BJ (cell line): ENCODE measurements at regions not wholly inside any gene's neighbourhood (a gene's known extent, or its start where the extent isn't known, plus 50 kb on each side); places are given as distances from the start of the nearest gene placed in this dataset.

ENCODE experiments used
- CTCF ChIA-PET: fragments of 350-600 bp; formaldehyde crosslinking; extraction: SDS; loops from one replicate; lab custom pipeline; 2021; ENCODE audit warnings: antibody characterized with exemption, inconsistent platforms; lab: Yijun Ruan, JAX
- POLR2A ChIA-PET: fragments of 300-600 bp; sonication (Branson Sonifier 250); formaldehyde crosslinking; extraction: SDS; loops from one replicate; lab custom pipeline; 2021; ENCODE audit warnings: antibody characterized with exemption; lab: Charles Lee
- DNase-seq: peaks from one replicate; pipeline ENCODE4 v3.0.0-alpha.2; 2011; ENCODE audit warnings: low read depth
- H3K27me3 ChIP-seq: 2 replicates; pipeline ENCODE4 v1.6.0; 2011; ENCODE audit warnings: low read length; ENCODE audit not compliant: control insufficient read depth, insufficient read depth
- H3K36me3 ChIP-seq: 2 replicates; pipeline ENCODE4 v1.5.1; 2011; ENCODE audit warnings: low read length; ENCODE audit not compliant: control insufficient read depth, insufficient read depth
- H3K4me3 ChIP-seq: 2 replicates; pipeline ENCODE4 v1.5.1; 2011; ENCODE audit warnings: low read depth, mild to moderate bottlenecking, control low read depth, low read length
- CTCF ChIP-seq: IDR thresholded peaks from 2 replicates; pipeline ENCODE4 v1.5.1; 2011; ENCODE audit warnings: low read depth, mild to moderate bottlenecking, control low read depth, inconsistent platforms, low read length, moderate library complexity; ENCODE audit not compliant: insufficient read depth

- ChIA-PET CTCF (no interaction called here), POLR2A (no interaction called here)
- DNase-seq: no peak
- TF ChIP-seq CTCF: no peak
- H3K36me3 ChIP-seq: no peaks in the 10 kb centered on the region
- H3K27me3 ChIP-seq: no peaks in the 10 kb centered on the region
- no peak overlapping the region for H3K4me3 ChIP-seq
Measured at GRCh38 chr1:17920881-17921640, 165.9 kb downstream of the ACTL8 start.

GRCh38 chr1:17922833-17923232 is 167.7 kb downstream of the ACTL8 start:
- DNase-seq: no peak
- H3K4me3 ChIP-seq: no peak overlapping the region
- no peaks in the 10 kb centered on the region; the same call in 1 of the 2 replicates for H3K27me3 ChIP-seq
- peak; percentile 52 for TF ChIP-seq CTCF
- ChIA-PET POLR2A (no interaction called here), CTCF (interaction anchor here (0.8 to 1.6 kb wide), 7 partner anchors 15 to 659 kb away, joined by 3 to 8 read pairs (median 3); no protein-coding TSS in a partner anchor)
- H3K36me3 ChIP-seq: no peaks in the 10 kb centered on the region

- H3K27me3 ChIP-seq: no peaks in the 10 kb centered on the region; the same call in 1 of the 2 replicates
- CTCF ChIA-PET: interaction anchor here (1.0 to 1.6 kb wide), 5 partner anchors 14 to 478 kb away, joined by 3 to 8 read pairs (median 4); no protein-coding TSS in a partner anchor
- POLR2A ChIA-PET: no interaction called here
- H3K4me3 ChIP-seq: no peak overlapping the region
- H3K36me3 ChIP-seq: no peaks in the 10 kb centered on the region
- no peak for DNase-seq
- TF ChIP-seq CTCF: no peak
Measured at GRCh38 chr1:17923666-17924065, 168.5 kb downstream of the ACTL8 start.

GRCh38 chr1:17924578-17924977 is 169.4 kb downstream of the ACTL8 start:
- CTCF ChIA-PET: no interaction called here
- Histone ChIP-seq H3K27me3 (no peaks in the 10 kb centered on the region; the same call in 1 of the 2 replicates), H3K36me3 (no peaks in the 10 kb centered on the region), H3K4me3 (no peak overlapping the region)
- TF ChIP-seq CTCF: no peak
- no peak for DNase-seq
- POLR2A ChIA-PET: no interaction called here

GRCh38 chr1:17925290-17926237 is 170.4 kb downstream of the ACTL8 start:
- Histone ChIP-seq H3K36me3 (no peaks in the 10 kb centered on the region), H3K4me3 (no peak overlapping the region), H3K27me3 (no peaks in the 10 kb centered on the region; the same call in 1 of the 2 replicates)
- TF ChIP-seq CTCF: no peak
- POLR2A ChIA-PET: no interaction called here
- DNase-seq: no peak
- CTCF ChIA-PET: no interaction called here
